Body of pancreas (tissue), 4 donors: ENCODE measurements at regions not wholly inside any gene's neighbourhood (a gene's known extent, or its start where the extent isn't known, plus 50 kb on each side); places are given as distances from the start of the nearest gene placed in this dataset.

Source experiments
- POLR2A ChIP-seq, 3 donors: fragments of 450-650 bp; IDR thresholded peaks; one replicate each; pipeline ENCODE4 v1.6.1; 2016; ENCODE audit warnings: antibody characterized with exemption in 3 of 3, mild to moderate bottlenecking in 2 of 3
- TF ChIP-seq, protein P1 (sequence below), 7 experiments: fragments of 450-650 bp in 4 of 7; fragments of 200-600 bp in 3 of 7; sonication (generic) in 3 of 7; IDR thresholded peaks; one replicate each; pipeline ENCODE4 v1.5.1; 2016 to 2019; ENCODE audit warnings: antibody characterized with exemption in 7 of 7

DNA sequence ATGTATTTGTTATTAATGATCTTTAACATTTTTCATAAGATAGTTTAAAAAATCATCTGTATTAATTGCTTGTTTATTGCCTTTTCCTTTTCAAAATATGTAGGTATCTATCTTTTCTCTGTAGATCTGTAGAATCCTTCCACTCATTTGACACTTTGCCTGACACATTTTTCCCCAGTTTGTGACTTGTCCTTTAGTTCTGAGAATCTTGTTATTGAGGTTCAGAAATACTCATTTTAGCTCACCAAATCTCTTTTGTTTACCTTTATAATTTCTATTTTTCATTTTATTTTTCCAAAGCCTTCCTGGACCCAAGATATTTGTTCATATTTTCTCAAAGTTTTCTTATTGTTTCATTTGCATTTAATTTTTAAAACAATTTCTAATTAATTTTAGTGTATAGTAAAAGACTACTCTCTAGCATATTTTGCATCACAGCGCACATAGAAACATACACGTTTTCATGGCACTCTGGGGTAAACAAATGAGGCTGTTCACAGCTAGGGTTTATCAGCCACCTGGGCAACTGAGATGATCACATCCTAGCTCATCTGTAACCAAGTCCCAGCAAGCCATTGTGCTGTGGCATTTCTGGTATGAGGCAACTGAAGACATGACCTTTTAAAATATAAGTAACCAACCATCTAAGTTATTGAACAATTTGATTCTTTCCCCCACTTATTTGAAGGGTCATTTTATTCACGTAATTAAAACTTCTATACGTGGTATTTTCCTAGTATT is 275.7 kb downstream of the ADGB start:
- TF ChIP-seq, protein P1, sequence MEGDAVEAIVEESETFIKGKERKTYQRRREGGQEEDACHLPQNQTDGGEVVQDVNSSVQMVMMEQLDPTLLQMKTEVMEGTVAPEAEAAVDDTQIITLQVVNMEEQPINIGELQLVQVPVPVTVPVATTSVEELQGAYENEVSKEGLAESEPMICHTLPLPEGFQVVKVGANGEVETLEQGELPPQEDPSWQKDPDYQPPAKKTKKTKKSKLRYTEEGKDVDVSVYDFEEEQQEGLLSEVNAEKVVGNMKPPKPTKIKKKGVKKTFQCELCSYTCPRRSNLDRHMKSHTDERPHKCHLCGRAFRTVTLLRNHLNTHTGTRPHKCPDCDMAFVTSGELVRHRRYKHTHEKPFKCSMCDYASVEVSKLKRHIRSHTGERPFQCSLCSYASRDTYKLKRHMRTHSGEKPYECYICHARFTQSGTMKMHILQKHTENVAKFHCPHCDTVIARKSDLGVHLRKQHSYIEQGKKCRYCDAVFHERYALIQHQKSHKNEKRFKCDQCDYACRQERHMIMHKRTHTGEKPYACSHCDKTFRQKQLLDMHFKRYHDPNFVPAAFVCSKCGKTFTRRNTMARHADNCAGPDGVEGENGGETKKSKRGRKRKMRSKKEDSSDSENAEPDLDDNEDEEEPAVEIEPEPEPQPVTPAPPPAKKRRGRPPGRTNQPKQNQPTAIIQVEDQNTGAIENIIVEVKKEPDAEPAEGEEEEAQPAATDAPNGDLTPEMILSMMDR (IDR thresholded peaks at IDR 0.05): no peak
- no peak for TF ChIP-seq POLR2A (IDR thresholded peaks at IDR 0.05)
